Neuronal stem cell (in vitro differentiated cells): ENCODE measurements at regions not wholly inside any gene's neighbourhood (a gene's known extent, or its start where the extent isn't known, plus 50 kb on each side); places are given as distances from the start of the nearest gene placed in this dataset.
"Not testable (repeated sequence)": the region's sequence is repeated elsewhere in the genome, so short reads cannot be mapped to it uniquely, and the experiment has no call there.

Experiments
- DNase-seq: peaks from one replicate; pipeline ENCODE4 v3.0.0-alpha.2; 2013; ENCODE audit warnings: low spot score
- H2AFZ ChIP-seq: one replicate; pipeline ENCODE4 v1.6.1; 2013; ENCODE audit warnings: mild to moderate bottlenecking, low read length, inconsistent platforms
- H2AK5ac ChIP-seq: 2 replicates; pipeline ENCODE4 v1.6.1; 2013; ENCODE audit warnings: low read depth, mild to moderate bottlenecking, inconsistent platforms, low read length, moderate library complexity, mixed read lengths
- H2BK120ac ChIP-seq: 2 replicates; pipeline ENCODE4 v1.6.1; 2013; ENCODE audit warnings: low read depth, mild to moderate bottlenecking, inconsistent platforms, low read length, moderate library complexity, mixed read lengths
- H2BK12ac ChIP-seq: one replicate; pipeline ENCODE4 v1.6.1; 2013; ENCODE audit warnings: low read length, inconsistent platforms
- H2BK15ac ChIP-seq: 2 replicates; pipeline ENCODE4 v1.6.1; 2013; ENCODE audit warnings: mild to moderate bottlenecking, low read length, inconsistent platforms, mixed read lengths
- H2BK5ac ChIP-seq: one replicate; pipeline ENCODE4 v1.6.1; 2013; ENCODE audit warnings: inconsistent platforms, mild to moderate bottlenecking, low read length, moderate library complexity
- H3K14ac ChIP-seq: one replicate; pipeline ENCODE4 v1.6.1; 2013; ENCODE audit warnings: low read length, inconsistent platforms
- H3K18ac ChIP-seq: 2 replicates; pipeline ENCODE4 v1.6.1; 2013; ENCODE audit warnings: low read length, inconsistent platforms
- H3K23ac ChIP-seq: 2 replicates; pipeline ENCODE4 v1.6.1; 2013; ENCODE audit warnings: low read depth, mild to moderate bottlenecking, mixed read lengths, low read length, inconsistent platforms; ENCODE audit not compliant: poor library complexity
- H3K27ac ChIP-seq: replicated peaks from 3 replicates; pipeline ENCODE4 v1.5.1; 2013; ENCODE audit warnings: low read length, inconsistent platforms
- H3K27me3 ChIP-seq, 3 experiments: 2 replicates each; pipeline ENCODE4 v1.6.1; 2013; ENCODE audit warnings: low read length in 3 of 3, mild to moderate bottlenecking in 2 of 3, inconsistent platforms in 1 of 3, low read depth in 1 of 3, mixed read lengths in 1 of 3, moderate library complexity in 1 of 3; ENCODE audit not compliant: control insufficient read depth in 3 of 3, insufficient read depth in 3 of 3
- H3K36me3 ChIP-seq, 2 donors: replicated peaks in 1 of 2; 2 replicates each; pipeline ENCODE4 v1.6.1; 2013; ENCODE audit warnings: low read length in 2 of 2; ENCODE audit not compliant: control insufficient read depth in 2 of 2, insufficient read depth in 2 of 2
- H3K4ac ChIP-seq: 2 replicates; pipeline ENCODE4 v1.6.1; 2013; ENCODE audit warnings: inconsistent platforms, mild to moderate bottlenecking, low read length, moderate library complexity
- H3K4me1 ChIP-seq, 2 donors: 1 replicate in 1 of 2; 2 replicates in 1 of 2; pipeline ENCODE4 v1.6.1; 2013; ENCODE audit warnings: low read length in 2 of 2, low read depth in 1 of 2; ENCODE audit not compliant: control insufficient read depth in 2 of 2, insufficient read depth in 1 of 2
- H3K4me2 ChIP-seq: one replicate; pipeline ENCODE4 v1.6.1; 2013; ENCODE audit warnings: mild to moderate bottlenecking, low read length, inconsistent platforms; ENCODE audit not compliant: insufficient read depth, poor library complexity, severe bottlenecking
- H3K4me3 ChIP-seq, 2 donors: 2 replicates each; pipeline ENCODE4 v1.5.1; 2013; ENCODE audit warnings: low read length in 2 of 2, mild to moderate bottlenecking in 2 of 2, inconsistent platforms in 1 of 2, moderate library complexity in 1 of 2
- H3K79me1 ChIP-seq: one replicate; pipeline ENCODE4 v1.6.1; 2013; ENCODE audit warnings: low read depth, mild to moderate bottlenecking, inconsistent platforms, low read length, moderate library complexity
- H3K9ac ChIP-seq: one replicate; pipeline ENCODE4 v1.6.1; 2013; ENCODE audit warnings: mild to moderate bottlenecking, low read depth, low read length, inconsistent platforms; ENCODE audit not compliant: poor library complexity
- H3K9me3 ChIP-seq, 2 donors: replicated peaks in 1 of 2; 2 replicates each; pipeline versions ENCODE3 to v1.6.1; 2013; ENCODE audit warnings: low read length in 2 of 2, mild to moderate bottlenecking in 2 of 2, inconsistent platforms in 1 of 2, low read depth in 1 of 2, mixed read lengths in 1 of 2, moderate library complexity in 1 of 2; ENCODE audit not compliant: control insufficient read depth in 2 of 2, insufficient read depth in 1 of 2
- H4K8ac ChIP-seq: one replicate; pipeline ENCODE4 v1.6.1; 2013; ENCODE audit warnings: low read depth, mild to moderate bottlenecking, inconsistent platforms, low read length, moderate library complexity
- H4K91ac ChIP-seq: one replicate; pipeline ENCODE4 v1.6.1; 2013; ENCODE audit warnings: low read length, low read depth, mild to moderate bottlenecking, inconsistent platforms; ENCODE audit not compliant: poor library complexity
- WGBS, 2 donors: extraction: QIAGEN DNeasy Blood & Tissue Kit; methylation state at CpG; one replicate each; pipeline ENCODE4 v1.1.7; 2013; ENCODE audit warnings: missing lambda C conversion rate in 2 of 2, mixed read lengths in 1 of 2; ENCODE audit not compliant: insufficient read length in 2 of 2, insufficient replicate concordance in 1 of 2; ENCODE audit errors: extremely low coverage in 2 of 2; 5-methylcytosine and 5-hydroxymethylcytosine counted together

DNA sequence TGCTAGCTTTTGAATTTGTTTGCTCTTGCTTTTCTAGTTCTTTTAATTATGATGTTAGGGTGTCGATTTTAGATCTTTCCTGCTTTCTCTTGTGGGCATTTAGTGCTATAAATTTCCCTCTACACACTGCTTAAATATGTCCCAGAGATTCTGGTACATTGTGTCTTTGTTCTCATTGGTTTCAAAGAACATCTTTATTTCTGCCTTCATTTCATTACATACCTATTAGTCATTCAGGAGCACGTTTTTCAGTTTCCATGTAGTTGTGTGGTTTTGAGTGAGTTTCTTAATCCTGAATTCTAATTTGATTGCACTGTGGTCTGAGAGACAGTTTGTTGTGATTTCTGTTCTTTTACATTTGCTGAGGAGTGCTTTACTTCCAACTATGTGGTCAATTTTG is 51.2 kb upstream of the MB21D2 start:
- not testable (repeated sequence) for H2AK5ac ChIP-seq, H4K8ac ChIP-seq, H2BK15ac ChIP-seq, H3K4me3 ChIP-seq, H4K91ac ChIP-seq, H3K79me1 ChIP-seq, H2AFZ ChIP-seq, H3K27me3 ChIP-seq, H3K36me3 ChIP-seq, H3K27ac ChIP-seq, DNase-seq, H2BK12ac ChIP-seq, H3K18ac ChIP-seq, H3K14ac ChIP-seq, H3K23ac ChIP-seq, H2BK120ac ChIP-seq, H3K9ac ChIP-seq, H3K4me1 ChIP-seq, H3K9me3 ChIP-seq, H3K4me2 ChIP-seq, H3K4ac ChIP-seq, H2BK5ac ChIP-seq
- WGBS, 2 donors = no CpG with 5 or more reads among the region's 2 CpGs

DNA sequence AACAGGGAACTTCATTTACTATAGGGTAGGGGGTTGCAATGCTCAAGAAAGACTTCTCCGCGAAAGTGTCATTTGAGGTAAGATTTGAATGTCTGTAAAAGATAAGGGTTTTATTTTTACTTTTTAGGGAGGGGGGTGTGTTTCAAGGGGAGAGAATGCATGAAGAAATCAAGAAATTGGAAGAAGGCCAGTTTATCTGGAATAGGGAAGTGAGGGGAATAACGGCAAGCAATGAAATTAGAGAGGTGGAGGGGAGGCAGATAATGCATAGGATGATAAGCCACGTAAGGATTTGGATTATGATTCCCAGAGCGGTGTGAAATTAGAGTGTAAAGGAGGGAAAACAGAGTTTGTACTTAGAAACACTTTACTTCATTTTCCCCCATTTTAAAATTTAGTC is 63.0 kb upstream of the MB21D2 start:
- Histone ChIP-seq H3K18ac (no peak overlapping the region), H4K91ac (no peak overlapping the region), H4K8ac (no peak overlapping the region), H3K4me1 (no peaks in the 10 kb centered on the region), H3K4me2 (no peak overlapping the region), H3K23ac (no peak overlapping the region), H3K14ac (no peak overlapping the region), H2AFZ (no peak overlapping the region), H2BK15ac (no peak overlapping the region), H3K79me1 (peaks cover 2% of the 10 kb centered on the region), H2BK120ac (no peak overlapping the region), H3K9me3 (no peaks in the 10 kb centered on the region), H3K27ac (no peak overlapping the region), H3K4me3 (no peak overlapping the region), H3K36me3 (no peaks in the 10 kb centered on the region), H2AK5ac (no peak overlapping the region), H2BK12ac (no peak overlapping the region), H3K9ac (no peak overlapping the region), H3K27me3 (no peaks in the 10 kb centered on the region), H3K4ac (no peak overlapping the region), H2BK5ac (no peak overlapping the region)
- no CpG with 5 or more reads among the region's 5 CpGs for WGBS, 2 donors
- DNase-seq = no peak

DNA sequence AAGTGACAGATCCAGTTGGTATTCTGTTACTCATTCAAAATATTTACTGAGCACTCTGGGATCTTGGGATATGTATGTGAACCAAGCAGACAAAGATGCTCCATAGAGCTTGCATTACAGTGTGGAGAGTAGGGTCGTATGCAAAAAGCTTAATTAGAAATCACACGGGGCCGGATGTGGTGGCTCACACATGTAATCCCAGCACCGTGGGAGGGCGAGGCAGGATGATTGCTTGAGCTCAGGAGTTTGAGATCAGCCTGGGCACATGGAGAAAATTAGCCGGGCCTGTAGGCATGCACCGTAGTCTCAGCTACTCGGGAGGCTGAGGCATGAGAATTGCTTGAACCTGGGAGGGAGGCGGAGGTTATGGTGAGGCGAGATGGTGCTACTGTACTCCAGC is 68.7 kb upstream of the MB21D2 start:
- Histone ChIP-seq H3K4ac (no peak overlapping the region), H2AFZ (no peak overlapping the region), H3K18ac (no peak overlapping the region), H3K36me3 (no peaks in the 10 kb centered on the region), H4K8ac (peak overlapping the region; percentile 17), H3K4me2 (no peak overlapping the region), H3K27ac (no peak overlapping the region), H2AK5ac (no peak overlapping the region), H3K14ac (no peak overlapping the region), H3K4me1 (no peaks in the 10 kb centered on the region), H2BK5ac (no peak overlapping the region), H2BK15ac (no peak overlapping the region), H3K79me1 (no peaks in the 10 kb centered on the region), H3K9ac (no peak overlapping the region), H2BK12ac (no peak overlapping the region), H4K91ac (no peak overlapping the region), H3K27me3 (no peaks in the 10 kb centered on the region), H3K23ac (no peak overlapping the region), H3K9me3 (no peaks in the 10 kb centered on the region), H3K4me3 (no peak overlapping the region), H2BK120ac (no peak overlapping the region)
- no CpG with 5 or more reads among the region's 10 CpGs for WGBS, 2 donors
- no peak for DNase-seq

DNA sequence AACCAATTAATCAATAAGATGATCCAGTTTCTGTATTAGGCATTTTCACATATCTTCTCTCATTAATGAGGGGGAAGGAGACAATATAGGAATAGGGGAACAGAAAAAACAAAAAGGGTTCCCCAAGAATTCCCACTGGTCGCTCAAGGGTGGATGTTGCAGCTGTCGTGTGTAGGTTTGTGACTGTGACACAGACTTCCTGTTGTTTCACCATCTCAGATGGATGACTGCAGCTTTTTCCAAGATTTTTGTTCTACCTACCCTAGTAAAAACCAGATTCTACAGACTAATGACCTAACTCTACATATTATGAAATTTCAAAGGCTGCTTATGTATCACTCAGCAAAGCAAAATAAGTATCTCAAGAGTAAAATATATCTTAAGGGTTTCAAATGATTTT is 73.7 kb upstream of the MB21D2 start:
- Histone ChIP-seq H3K23ac (no peak overlapping the region), H3K4me3 (no peak overlapping the region), H3K14ac (no peak overlapping the region), H3K4me2 (no peak overlapping the region), H3K27ac (no peak overlapping the region), H4K91ac (no peak overlapping the region), H2AK5ac (no peak overlapping the region), H3K27me3 (no peaks in the 10 kb centered on the region), H2BK5ac (no peak overlapping the region), H3K36me3 (no peaks in the 10 kb centered on the region), H3K9ac (no peak overlapping the region), H3K79me1 (no peaks in the 10 kb centered on the region), H3K9me3 (no peaks in the 10 kb centered on the region), H3K4me1 (no peaks in the 10 kb centered on the region), H2BK12ac (no peak overlapping the region), H2BK15ac (no peak overlapping the region), H2AFZ (no peak overlapping the region), H4K8ac (no peak overlapping the region), H3K4ac (no peak overlapping the region), H2BK120ac (no peak overlapping the region), H3K18ac (no peak overlapping the region)
- no CpG with 5 or more reads among the region's 2 CpGs for WGBS, 2 donors
- DNase-seq = no peak
